Bronchial epithelial cell (primary cell): ENCODE measurements at regions not wholly inside any gene's neighbourhood (a gene's known extent, or its start where the extent isn't known, plus 50 kb on each side); places are given as distances from the start of the nearest gene placed in this dataset.
A peak's percentile ranks its signal among the peaks of the same experiment; 100 is the strongest.

ENCODE experiments used
- DNase-seq: peaks from one replicate; pipeline ENCODE4 v3.0.0-alpha.2; 2010; ENCODE audit warnings: low read depth
- FAIRE-seq: peaks from 2 replicates; lab custom pipeline; 2011; peaks lifted over from hg19 to GRCh38; lab: Jason Lieb, UNC
- H3K27me3 ChIP-seq: 2 replicates; pipeline ENCODE4 v1.5.1; 2011; ENCODE audit warnings: low read length; ENCODE audit not compliant: control insufficient read depth, insufficient read depth
- H3K36me3 ChIP-seq: 2 replicates; pipeline ENCODE4 v1.5.1; 2011; ENCODE audit warnings: low read length; ENCODE audit not compliant: control insufficient read depth, insufficient read depth
- H3K4me3 ChIP-seq: 2 replicates; pipeline ENCODE4 v1.5.1; 2011; ENCODE audit warnings: mild to moderate bottlenecking, low read depth, low read length, control low read depth
- TF ChIP-seq, protein P1 (sequence below): IDR thresholded peaks from 2 replicates; pipeline ENCODE4 v1.5.1; 2011; ENCODE audit warnings: mild to moderate bottlenecking, moderate library complexity, low read length, control low read depth, inconsistent platforms; ENCODE audit not compliant: insufficient read depth, severe bottlenecking

DNA sequence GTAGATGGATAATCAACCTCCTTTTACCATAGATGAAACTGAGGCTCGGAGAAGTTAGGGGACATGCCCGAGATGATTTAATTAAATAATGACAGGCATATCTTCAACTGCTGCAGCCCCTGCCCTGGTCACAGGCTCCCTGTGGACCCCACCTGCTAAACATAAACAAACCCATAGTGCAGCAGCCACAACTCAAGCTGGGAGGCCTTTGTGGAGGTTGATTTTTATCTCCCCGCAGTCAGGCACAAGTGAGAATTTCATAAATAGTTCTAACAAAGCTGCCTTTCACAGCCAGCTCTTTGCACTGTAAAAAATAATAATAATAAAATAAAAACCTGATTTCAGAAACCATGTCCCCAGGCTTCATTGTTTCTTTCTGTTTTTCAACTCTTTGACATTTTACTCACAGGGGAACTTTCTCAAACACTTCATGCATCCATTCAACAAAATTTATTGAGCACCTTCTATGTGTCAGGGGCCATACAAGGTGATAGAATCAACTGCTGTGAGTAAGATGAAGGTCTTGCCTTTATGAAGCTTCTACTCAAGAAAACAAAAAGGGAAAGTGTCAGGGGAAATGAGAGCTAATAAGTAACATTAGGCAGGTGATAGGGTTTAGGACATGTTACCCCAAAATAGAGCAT is 393.6 kb upstream of the PROK2 start:
- FAIRE-seq (no peak), DNase-seq (no peak)

DNA sequence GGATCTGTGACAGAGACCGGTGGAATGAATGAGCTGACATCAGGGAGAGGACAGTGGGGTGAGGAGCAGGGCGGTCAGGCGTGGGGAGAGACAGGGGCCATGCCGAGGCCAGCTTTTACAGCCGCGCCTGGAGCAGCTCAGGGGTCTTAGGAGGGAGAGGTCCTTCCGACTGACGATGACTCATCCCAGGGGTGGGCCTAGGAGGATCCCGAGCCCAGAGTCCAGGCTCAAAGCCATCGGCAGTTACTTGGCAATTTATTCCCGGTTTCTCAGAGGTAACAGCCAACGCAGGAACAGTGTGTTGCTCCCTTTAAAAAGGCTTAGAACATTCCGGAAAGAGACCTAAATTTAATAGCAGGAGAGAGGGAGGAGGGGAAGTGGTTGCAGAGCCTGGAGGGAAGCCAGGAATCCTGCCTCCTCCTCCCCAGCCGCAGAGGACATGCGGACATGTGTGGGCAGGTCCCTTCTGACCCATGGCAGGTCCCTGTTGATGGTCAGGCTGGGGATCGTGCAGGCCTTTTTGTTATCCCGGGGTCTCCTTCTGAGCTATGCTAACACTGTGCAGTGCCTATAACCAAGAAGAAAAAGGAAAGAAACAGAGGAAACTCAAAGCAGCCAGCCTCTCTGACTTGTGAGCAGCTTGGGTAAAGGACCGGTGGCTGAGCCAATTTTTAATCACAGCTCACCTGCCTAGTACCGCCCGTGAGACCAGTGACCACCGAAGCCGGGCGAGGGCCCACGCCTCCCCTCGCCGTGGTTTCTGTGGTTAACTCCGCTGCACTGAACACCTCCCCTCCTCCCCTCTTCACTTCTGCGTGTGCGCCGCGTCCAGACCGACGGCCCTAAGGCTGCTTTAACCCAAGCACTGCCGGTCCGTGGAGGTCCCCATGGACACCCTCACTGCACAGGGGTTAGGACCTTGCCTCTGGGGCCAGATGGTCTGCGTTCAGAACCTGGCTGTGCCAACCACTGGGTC is 392.4 kb upstream of the PROK2 start:
- no peak for FAIRE-seq
- TF ChIP-seq, protein P1, sequence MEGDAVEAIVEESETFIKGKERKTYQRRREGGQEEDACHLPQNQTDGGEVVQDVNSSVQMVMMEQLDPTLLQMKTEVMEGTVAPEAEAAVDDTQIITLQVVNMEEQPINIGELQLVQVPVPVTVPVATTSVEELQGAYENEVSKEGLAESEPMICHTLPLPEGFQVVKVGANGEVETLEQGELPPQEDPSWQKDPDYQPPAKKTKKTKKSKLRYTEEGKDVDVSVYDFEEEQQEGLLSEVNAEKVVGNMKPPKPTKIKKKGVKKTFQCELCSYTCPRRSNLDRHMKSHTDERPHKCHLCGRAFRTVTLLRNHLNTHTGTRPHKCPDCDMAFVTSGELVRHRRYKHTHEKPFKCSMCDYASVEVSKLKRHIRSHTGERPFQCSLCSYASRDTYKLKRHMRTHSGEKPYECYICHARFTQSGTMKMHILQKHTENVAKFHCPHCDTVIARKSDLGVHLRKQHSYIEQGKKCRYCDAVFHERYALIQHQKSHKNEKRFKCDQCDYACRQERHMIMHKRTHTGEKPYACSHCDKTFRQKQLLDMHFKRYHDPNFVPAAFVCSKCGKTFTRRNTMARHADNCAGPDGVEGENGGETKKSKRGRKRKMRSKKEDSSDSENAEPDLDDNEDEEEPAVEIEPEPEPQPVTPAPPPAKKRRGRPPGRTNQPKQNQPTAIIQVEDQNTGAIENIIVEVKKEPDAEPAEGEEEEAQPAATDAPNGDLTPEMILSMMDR, result no peak
- Histone ChIP-seq H3K36me3 (no peaks in the 10 kb centered on the region), H3K27me3 (peaks cover 7% of the 10 kb centered on the region), H3K4me3 (no peak overlapping the region)
- DNase-seq, result peak; percentile 59

More for the DNA sequence above, 393.6 kb upstream of the PROK2 start:
- H3K36me3 ChIP-seq, result no peaks in the 10 kb centered on the region
- TF ChIP-seq, protein P1, result no peak
- H3K27me3 ChIP-seq, result peaks cover 7% of the 10 kb centered on the region
- H3K4me3 ChIP-seq, result no peak overlapping the region

DNA sequence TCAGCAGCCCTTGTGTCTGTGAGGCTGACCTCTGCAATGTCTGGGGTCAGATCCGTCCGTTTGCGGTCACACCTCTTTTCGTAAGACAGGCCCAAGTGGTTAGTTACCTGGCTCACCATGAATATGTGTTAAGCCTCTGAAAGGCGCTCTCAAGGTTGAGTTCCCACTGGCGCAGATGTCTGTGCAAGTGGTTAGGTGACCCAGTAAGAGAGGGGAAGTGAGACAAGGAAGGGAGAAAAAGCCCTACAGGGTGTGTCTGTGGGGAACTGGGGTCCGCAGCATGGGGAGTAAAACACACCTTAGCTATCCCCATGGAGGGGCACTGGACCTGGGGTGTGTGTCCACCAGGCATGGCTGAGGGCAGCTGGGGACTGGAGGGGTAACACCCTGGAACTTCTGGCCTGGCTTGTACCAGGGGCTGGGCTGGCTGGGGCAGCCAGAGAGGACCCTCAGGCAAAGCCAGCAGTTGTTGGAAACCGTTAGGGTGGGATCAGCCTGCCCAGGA is 391.6 kb upstream of the PROK2 start:
- TF ChIP-seq, protein P1, result no peak
- Histone ChIP-seq H3K36me3 (no peaks in the 10 kb centered on the region), H3K27me3 (peaks cover 3% of the 10 kb centered on the region), H3K4me3 (no peak overlapping the region)
- no peak for DNase-seq
- FAIRE-seq, result no peak

DNA sequence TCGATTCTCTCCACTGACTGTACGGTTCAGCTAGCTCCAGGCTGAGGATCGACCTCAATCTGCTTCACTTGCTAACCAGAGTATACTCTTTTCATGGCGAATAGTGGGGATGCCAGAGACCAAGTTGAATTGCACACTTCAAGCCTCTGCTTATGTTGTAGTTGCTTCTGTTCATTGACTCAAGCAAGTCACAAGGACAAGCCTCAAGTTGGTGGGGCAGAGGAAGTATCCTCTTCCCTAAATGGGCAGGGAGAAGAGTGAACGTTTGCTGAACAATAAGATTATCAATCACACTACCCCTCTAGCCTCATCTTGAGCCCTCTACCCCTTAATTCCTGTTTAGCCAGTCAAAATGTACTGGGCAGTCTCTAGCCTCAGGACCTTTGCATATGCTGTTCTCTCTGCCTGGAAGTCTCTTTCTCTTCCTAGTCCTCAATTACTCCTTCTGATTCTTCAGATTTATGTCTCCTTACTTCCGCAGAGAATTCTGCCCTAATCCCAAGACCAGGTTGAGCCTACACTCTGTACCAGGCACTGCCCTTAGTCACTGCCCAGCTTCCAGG is 390.4 kb upstream of the PROK2 start:
- peaks cover 3% of the 10 kb centered on the region for H3K27me3 ChIP-seq

DNA sequence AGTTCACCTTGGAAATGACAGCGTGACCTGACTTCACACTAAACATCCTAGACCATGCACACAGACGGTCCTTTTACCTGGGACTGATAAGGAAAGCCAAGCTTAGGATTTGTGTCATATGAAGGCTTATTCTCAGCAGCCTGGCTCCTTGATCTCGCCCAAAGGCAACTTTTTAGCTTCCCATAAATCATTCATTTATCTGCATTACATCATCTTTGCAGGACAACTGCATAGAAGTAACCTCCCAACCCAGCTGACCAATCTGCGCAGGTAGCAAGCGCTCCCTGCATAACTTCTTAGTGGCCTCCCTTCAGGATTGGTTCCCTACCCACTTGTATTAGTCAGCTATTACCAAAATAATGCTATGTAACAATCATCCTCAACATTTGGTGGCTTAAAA is 389.9 kb upstream of the PROK2 start:
- no peaks in the 10 kb centered on the region for H3K36me3 ChIP-seq
- DNase-seq (no peak), FAIRE-seq (no peak)
- peaks cover 3% of the 10 kb centered on the region for H3K27me3 ChIP-seq
- H3K4me3 ChIP-seq, result no peak overlapping the region
- TF ChIP-seq, protein P1, result no peak

More for the DNA sequence above, 390.4 kb upstream of the PROK2 start:
- TF ChIP-seq, protein P1, result no peak
- FAIRE-seq (no peak), DNase-seq (no peak)
- H3K4me3 ChIP-seq, result no peak overlapping the region
- H3K36me3 ChIP-seq, result no peaks in the 10 kb centered on the region
